MM.1S (cell line): ENCODE measurements at regions not wholly inside any gene's neighbourhood (a gene's known extent, or its start where the extent isn't known, plus 50 kb on each side); places are given as distances from the start of the nearest gene placed in this dataset.

Experiments used
- EZH2phosphoT487 ChIP-seq: fragments of 300-600 bp; sonication (generic); IDR thresholded peaks from 2 replicates; pipeline ENCODE4 v1.6.1; 2018; ENCODE audit warnings: antibody characterized with exemption, low read length
- TF ChIP-seq, protein P1 (sequence below): fragments of 300-600 bp; sonication (generic); IDR thresholded peaks from 2 replicates; pipeline ENCODE4 v1.5.1; 2016; ENCODE audit warnings: antibody characterized with exemption, low read length, mixed read lengths

DNA sequence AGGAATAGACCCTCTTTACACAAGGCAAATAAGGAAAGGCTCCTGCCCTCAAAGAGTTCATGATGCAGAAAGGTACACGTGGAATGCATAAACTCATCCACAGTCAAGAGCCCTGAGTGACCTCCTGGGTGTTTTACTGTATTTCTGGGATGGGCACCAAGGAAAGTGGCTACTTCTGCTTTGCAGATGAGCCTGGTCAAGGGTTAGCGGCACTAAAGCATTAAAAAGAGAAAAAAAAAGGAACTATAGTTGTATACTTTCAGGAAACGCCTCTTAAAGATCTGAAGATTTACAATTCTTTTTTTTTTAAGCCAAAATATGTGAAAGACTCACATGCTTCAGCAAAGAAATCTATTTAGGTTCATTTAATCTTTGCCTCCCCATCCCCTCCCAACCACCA is 366.2 kb upstream of the PDE4D start:
- TF ChIP-seq, protein P1, sequence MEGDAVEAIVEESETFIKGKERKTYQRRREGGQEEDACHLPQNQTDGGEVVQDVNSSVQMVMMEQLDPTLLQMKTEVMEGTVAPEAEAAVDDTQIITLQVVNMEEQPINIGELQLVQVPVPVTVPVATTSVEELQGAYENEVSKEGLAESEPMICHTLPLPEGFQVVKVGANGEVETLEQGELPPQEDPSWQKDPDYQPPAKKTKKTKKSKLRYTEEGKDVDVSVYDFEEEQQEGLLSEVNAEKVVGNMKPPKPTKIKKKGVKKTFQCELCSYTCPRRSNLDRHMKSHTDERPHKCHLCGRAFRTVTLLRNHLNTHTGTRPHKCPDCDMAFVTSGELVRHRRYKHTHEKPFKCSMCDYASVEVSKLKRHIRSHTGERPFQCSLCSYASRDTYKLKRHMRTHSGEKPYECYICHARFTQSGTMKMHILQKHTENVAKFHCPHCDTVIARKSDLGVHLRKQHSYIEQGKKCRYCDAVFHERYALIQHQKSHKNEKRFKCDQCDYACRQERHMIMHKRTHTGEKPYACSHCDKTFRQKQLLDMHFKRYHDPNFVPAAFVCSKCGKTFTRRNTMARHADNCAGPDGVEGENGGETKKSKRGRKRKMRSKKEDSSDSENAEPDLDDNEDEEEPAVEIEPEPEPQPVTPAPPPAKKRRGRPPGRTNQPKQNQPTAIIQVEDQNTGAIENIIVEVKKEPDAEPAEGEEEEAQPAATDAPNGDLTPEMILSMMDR: no peak
- no peak for TF ChIP-seq EZH2phosphoT487
